ENCODE measurements at regions not wholly inside any gene's neighbourhood (a gene's known extent, or its start where the extent isn't known, plus 50 kb on each side); places are given as distances from the start of the nearest gene placed in this dataset.

- TF ChIP-seq EP300 (IDR thresholded peaks at IDR 0.05) (no peak), CTCF (IDR thresholded peaks at IDR 0.05) (no peak)
These were observed 237.4 kb upstream of the PPP1R3A start for GRCh38 chr7:114156178-114156577.
